Muscle layer of colon (tissue), 2 donors: ENCODE measurements at regions not wholly inside any gene's neighbourhood (a gene's known extent, or its start where the extent isn't known, plus 50 kb on each side); places are given as distances from the start of the nearest gene placed in this dataset.

Experiments
- H3K27ac ChIP-seq: one replicate; pipeline ENCODE4 v1.7.0; 2013; ENCODE audit warnings: low read depth, mild to moderate bottlenecking, low read length, moderate library complexity
- H3K27me3 ChIP-seq, 2 donors: one replicate each; pipeline ENCODE4 v1.7.0; 2013; ENCODE audit warnings: low read length in 2 of 2, mild to moderate bottlenecking in 2 of 2; ENCODE audit not compliant: insufficient read depth in 2 of 2, control insufficient read depth in 1 of 2
- H3K36me3 ChIP-seq: one replicate; pipeline ENCODE4 v1.7.0; 2013; ENCODE audit warnings: mild to moderate bottlenecking, low read length; ENCODE audit not compliant: insufficient read depth
- H3K4me1 ChIP-seq: one replicate; pipeline ENCODE4 v1.7.0; 2013; ENCODE audit warnings: mild to moderate bottlenecking, low read length; ENCODE audit not compliant: insufficient read depth
- H3K4me3 ChIP-seq, 2 donors: one replicate each; pipeline ENCODE4 v1.7.0; 2013; ENCODE audit warnings: low read length in 2 of 2, low read depth in 1 of 2, mild to moderate bottlenecking in 1 of 2, moderate library complexity in 1 of 2
- H3K9ac ChIP-seq: one replicate; pipeline ENCODE4 v1.7.0; 2013; ENCODE audit warnings: low read length
- H3K9me3 ChIP-seq: one replicate; pipeline ENCODE4 v1.7.0; 2013; ENCODE audit warnings: mild to moderate bottlenecking, low read length
- donor health status: abdominal sarcoma.
- donor health status: Adenocarcinoma of cecum.

DNA sequence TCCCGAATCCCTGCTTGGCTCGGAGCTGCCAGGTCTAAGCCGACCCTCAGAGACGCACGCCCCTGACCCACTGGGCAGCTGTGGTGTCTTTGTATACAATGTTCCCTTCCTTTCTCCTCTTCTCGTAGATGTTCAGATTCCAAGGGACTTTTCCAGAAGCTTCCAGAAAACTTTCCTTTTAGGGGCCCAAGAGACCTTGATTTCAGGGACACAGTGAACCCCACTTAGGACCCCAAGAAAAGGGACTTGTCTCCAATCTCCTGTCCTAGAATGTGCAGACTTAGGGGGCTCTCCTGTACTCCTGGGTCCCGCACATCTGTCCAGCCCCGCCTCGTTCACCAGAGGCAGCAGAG, 103.5 kb downstream of the EDN3 start:
- H3K27ac ChIP-seq: no peak overlapping the region
- peak overlapping the region in 1 of 2 donors; percentile 21 for H3K4me3 ChIP-seq
- peaks cover 10% of the 10 kb centered on the region for H3K4me1 ChIP-seq
- H3K9ac ChIP-seq: no peak overlapping the region
- peaks cover 39 to 40% of the 10 kb centered on the region in 2 donors for H3K27me3 ChIP-seq
- no peaks in the 10 kb centered on the region for H3K36me3 ChIP-seq
- H3K9me3 ChIP-seq: no peaks in the 10 kb centered on the region

DNA sequence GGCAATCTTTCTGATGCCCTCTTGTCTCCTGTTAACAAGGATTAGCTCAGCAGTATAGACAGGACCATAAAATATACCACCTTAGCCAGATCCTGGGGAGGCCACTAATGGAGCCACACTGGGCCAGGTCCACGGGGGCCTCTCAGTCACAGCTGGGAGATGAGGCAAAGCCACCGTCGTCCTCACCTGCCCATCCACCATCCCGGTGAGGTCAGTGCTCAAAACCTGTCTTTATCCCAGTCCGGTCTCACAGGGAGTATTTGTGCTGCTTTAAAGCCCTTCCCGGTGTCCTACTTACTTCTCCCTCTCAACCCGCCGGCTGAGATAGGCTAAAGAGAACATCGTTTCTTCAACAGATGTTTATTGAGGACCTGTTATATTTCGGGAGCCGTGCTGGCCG, 104.3 kb downstream of the EDN3 start:
- Histone ChIP-seq H3K36me3 (no peaks in the 10 kb centered on the region), H3K4me3 (no peak overlapping the region), H3K9me3 (no peaks in the 10 kb centered on the region), H3K9ac (no peak overlapping the region), H3K4me1 (peaks cover 10% of the 10 kb centered on the region), H3K27me3 (peaks cover 32 to 39% of the 10 kb centered on the region in 2 donors), H3K27ac (no peak overlapping the region)

DNA sequence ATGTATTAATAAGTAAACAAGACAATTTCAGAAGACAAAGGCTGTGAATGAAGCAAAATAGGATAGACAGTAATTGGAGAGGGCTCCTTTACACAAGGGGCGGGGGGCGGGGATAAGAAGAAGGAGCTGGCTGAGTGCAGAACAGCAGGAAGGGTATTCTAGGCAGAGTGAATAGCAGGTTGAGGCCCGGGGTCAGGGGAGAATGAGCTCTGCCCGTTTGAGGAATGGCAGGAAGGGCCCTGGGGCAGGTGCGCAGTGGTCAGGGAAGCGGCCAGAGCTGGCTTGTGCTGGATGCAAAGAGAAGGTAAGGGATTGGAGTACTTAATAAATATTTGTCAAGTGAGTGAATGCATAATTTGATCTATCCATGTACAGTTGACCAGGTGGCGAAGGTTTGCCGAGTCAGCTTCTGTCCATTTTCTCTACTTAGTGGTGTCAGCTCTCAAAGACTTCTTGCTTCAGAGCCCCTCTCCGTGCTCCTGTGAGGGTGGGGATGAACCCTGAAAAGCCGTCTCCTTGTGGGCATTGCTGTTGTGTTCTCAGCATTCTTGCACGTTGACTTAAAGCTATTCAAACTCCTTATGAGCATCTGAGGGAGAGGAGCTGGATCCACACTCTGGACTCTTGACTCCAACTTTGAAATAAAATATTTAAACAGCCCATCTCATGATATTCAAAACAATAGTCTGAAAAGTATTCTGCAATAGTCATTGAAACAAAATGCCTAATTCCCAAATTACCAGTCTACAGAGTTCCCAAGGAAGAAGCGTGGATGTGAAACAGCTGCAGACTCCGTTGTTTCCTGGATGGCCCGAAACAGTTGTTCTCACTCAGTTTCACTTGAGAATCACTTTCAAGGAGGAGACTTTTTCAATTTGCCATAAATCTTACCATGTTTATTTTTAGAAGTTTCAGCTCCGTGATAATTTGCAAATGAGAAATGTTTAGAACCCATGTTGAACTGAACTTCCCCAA, 105.1 kb downstream of the EDN3 start:
- H3K4me1 ChIP-seq: peaks cover 10% of the 10 kb centered on the region
- H3K9ac ChIP-seq: no peak overlapping the region
- H3K36me3 ChIP-seq: no peaks in the 10 kb centered on the region
- no peaks in the 10 kb centered on the region for H3K9me3 ChIP-seq
- H3K4me3 ChIP-seq: no peak overlapping the region
- peaks cover 32 to 33% of the 10 kb centered on the region in 2 donors for H3K27me3 ChIP-seq
- no peak overlapping the region for H3K27ac ChIP-seq

DNA sequence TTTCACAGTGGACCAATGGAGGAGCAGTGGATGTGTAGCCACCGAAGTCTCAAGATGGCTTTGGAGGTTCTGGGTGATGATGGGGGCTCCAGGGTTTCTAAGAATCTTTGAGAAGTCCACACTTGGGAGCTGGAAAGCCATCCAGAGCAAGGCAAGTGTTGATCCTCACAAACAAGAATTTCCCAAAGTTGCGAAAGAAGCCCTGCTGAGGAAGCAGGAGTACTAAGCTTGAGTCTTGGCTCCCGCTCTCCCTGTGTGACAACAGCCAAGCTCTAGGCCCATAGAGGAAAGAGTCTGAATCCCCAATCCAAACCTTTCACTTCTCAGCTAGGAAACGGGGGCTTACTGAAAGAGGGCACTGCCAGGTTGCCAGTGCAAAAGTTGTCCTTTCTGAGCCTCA, 106.0 kb downstream of the EDN3 start:
- no peak overlapping the region for H3K27ac ChIP-seq
- H3K9ac ChIP-seq: no peak overlapping the region
- peaks cover 29 to 32% of the 10 kb centered on the region in 2 donors for H3K27me3 ChIP-seq
- H3K9me3 ChIP-seq: no peaks in the 10 kb centered on the region
- peaks cover 10% of the 10 kb centered on the region for H3K4me1 ChIP-seq
- H3K4me3 ChIP-seq: no peak overlapping the region
- H3K36me3 ChIP-seq: no peaks in the 10 kb centered on the region

DNA sequence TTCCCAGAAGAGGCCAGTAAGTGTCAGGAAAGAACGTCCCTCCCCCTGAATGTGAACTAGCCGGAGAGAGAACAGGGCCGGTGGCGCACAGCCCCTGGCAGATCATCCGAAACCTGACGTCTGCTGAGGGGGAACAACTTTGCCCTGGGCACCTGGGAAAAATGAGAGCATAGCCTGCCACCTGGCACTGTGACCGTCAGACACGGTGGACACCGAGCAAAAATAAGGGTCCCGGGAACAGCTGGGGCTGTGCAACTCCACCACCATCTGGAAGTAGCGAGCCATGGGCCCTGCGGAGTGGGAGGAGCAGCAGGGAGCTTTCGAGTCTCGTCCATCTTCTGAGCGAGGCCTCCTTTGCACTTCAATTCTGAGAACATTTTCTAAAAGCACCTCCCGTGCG, 110.8 kb downstream of the EDN3 start:
- Histone ChIP-seq H3K27me3 (no peaks in the 10 kb centered on the region), H3K36me3 (no peaks in the 10 kb centered on the region), H3K4me1 (no peaks in the 10 kb centered on the region), H3K9ac (no peak overlapping the region), H3K9me3 (no peaks in the 10 kb centered on the region), H3K27ac (no peak overlapping the region), H3K4me3 (no peak overlapping the region)

DNA sequence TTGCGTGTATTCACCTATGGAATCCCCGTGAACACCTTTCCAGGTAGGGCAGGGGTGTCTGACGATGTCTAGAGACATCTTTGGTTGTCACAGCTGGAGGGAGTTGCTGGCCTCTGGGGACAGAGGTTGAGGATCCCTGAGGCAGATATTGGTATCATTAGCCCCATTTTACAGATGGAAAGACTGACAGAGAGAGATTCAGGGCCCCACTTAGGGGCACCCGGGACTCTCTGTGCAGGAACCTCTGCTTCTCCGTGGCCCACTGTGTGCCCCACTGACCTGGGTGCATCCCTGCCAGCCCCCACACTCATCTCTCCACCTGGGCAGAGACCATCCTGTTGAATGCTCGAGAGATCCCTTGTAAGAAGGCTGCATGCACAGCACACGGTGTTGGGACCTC, 111.2 kb downstream of the EDN3 start:
- no peak overlapping the region for H3K9ac ChIP-seq

DNA sequence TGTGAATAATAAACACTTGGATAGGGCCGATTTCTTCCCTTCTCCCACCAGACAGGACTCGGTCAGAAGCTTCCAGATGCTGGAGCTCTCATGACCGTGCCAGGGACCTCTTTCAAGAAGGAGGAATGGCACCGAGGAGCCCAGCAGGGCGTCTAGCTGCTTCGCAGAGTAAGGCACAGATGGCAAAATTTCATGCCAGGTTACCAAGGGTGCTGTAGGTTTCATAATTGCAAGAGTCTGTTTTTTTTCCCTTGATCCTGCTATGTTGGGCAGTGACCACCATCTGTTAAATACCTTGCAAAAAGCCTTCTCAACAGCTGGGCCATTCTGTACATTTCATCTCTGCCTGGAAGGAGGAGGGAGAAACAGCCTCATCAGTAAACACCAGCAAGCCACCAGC, 111.8 kb downstream of the EDN3 start:
- Histone ChIP-seq H3K36me3 (no peaks in the 10 kb centered on the region), H3K9me3 (no peaks in the 10 kb centered on the region), H3K27ac (no peak overlapping the region), H3K27me3 (no peaks in the 10 kb centered on the region), H3K4me3 (no peak overlapping the region), H3K9ac (no peak overlapping the region), H3K4me1 (no peaks in the 10 kb centered on the region)

More for the DNA sequence above, 111.2 kb downstream of the EDN3 start:
- H3K27ac ChIP-seq: no peak overlapping the region
- H3K9me3 ChIP-seq: no peaks in the 10 kb centered on the region
- no peaks in the 10 kb centered on the region for H3K4me1 ChIP-seq
- no peaks in the 10 kb centered on the region for H3K27me3 ChIP-seq
- H3K4me3 ChIP-seq: no peak overlapping the region
- H3K36me3 ChIP-seq: no peaks in the 10 kb centered on the region

DNA sequence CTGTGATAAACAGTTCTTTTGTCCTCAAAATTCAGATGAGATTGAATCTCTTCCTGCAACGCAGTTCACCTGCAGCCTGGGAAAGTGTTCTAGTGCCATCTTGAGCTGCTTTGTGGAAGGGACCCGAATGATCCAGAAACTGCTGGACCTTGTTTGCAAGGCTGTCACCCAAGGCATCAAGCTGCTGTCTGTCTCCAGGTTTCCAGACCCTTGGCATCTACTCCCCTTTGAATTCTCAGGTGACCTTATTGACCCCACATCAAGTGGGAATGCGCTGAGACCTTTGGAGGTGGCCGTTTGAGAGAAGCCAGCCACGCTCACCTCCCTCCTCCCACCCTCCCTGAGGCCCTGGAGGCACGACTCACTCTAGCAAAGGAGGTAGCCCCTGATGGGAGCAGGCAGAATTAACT, 112.5 kb downstream of the EDN3 start:
- Histone ChIP-seq H3K4me1 (no peaks in the 10 kb centered on the region), H3K36me3 (no peaks in the 10 kb centered on the region), H3K4me3 (no peak overlapping the region), H3K27me3 (no peaks in the 10 kb centered on the region), H3K9ac (no peak overlapping the region), H3K9me3 (no peaks in the 10 kb centered on the region), H3K27ac (no peak overlapping the region)

DNA sequence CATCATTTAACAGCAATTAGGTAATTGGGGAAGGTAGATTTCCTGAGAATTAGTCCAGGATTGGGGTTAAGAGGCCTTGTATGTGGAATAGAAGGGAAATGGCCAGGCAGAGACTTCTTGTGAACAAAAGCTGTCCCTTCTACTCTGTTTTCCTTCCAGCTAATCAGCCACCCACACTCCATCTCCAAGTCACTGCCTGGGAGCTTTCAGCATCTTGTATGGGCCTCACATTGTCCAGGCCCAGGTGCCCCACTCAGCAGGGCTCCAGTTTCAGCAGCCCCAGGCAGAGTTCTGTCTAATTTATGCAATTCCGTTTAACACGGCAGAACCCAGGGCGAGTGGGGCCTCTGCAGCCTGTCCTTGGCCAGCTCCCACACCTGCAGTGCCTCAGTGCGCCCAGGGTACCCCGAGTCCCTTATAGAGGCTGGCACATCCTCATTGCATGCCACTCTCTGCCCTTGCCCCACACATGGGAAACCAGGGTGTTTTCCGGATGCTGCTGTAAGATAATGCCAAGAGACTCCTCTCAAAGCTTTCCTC, 113.0 kb downstream of the EDN3 start:
- H3K4me1 ChIP-seq: no peaks in the 10 kb centered on the region
- no peak overlapping the region for H3K9ac ChIP-seq
- no peaks in the 10 kb centered on the region for H3K9me3 ChIP-seq
- no peaks in the 10 kb centered on the region for H3K27me3 ChIP-seq
- no peaks in the 10 kb centered on the region for H3K36me3 ChIP-seq
- no peak overlapping the region for H3K4me3 ChIP-seq
- H3K27ac ChIP-seq: no peak overlapping the region

DNA sequence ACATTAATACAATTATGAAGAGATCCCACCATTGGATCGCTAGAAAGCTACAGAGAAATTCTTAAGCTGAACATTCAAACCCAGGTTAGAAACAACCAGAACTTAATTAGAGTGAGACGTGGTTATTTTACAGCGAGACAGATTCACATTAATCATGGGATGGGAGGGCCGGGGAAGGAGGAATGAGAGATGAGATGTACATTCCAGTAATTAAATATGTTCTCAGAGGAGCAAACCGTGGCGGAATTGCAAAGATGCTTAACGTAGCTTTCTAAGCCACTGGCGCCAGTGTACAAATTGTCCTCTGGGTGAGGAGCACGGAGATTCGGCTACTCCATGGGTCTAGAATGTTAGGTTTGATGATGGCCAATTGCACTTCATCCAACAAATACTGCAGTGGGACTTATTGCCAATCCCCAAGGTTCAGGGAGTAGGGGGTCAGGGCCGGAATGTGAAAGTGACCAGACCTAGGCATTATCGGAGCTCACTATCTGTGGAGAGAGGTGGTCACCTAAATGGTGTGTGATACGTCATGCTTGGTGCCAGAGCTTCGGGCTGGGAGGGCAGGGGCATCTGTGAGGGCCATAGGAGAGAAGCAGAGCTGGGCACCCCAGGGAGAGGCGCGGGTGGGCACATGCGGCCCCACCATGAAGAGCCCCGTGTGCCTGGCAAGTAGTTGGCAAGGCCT, 114.7 kb downstream of the EDN3 start:
- Histone ChIP-seq H3K27ac (no peak overlapping the region), H3K9me3 (no peaks in the 10 kb centered on the region), H3K4me1 (no peaks in the 10 kb centered on the region), H3K36me3 (no peaks in the 10 kb centered on the region), H3K9ac (no peak overlapping the region), H3K4me3 (no peak overlapping the region), H3K27me3 (no peaks in the 10 kb centered on the region)

DNA sequence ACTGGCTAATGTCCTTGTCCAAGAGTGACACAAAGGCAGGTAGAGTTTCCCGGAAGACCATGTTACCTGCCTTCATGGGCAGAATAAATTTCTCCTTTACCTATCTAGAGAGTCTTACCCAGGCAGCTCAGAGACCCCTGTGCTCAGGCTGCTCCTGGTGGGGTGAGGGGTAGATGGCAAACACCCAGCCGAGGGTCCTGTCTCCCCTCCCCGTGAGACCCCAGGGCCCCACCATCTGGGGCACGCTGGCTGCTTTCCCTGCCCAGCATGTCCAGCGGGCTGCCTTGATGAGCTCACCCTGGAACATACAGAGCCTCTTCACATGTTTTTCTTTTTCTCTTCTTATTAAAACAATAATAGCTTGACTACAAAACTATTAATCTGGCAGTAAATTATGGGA, 116.5 kb downstream of the EDN3 start:
- Histone ChIP-seq H3K9ac (no peak overlapping the region), H3K4me3 (no peak overlapping the region), H3K36me3 (no peaks in the 10 kb centered on the region), H3K27ac (no peak overlapping the region), H3K4me1 (no peaks in the 10 kb centered on the region), H3K9me3 (no peaks in the 10 kb centered on the region), H3K27me3 (no peaks in the 10 kb centered on the region)
